ENCODE measurements at regions not wholly inside any gene's neighbourhood (a gene's known extent, or its start where the extent isn't known, plus 50 kb on each side); places are given as distances from the start of the nearest gene placed in this dataset.

- Histone ChIP-seq H3K36me3 (no peaks in the 10 kb centered on the region), H3K27me3 (no peaks in the 10 kb centered on the region), H3K4me3 (no peak overlapping the region), H3K9me3 (no peaks in the 10 kb centered on the region), H3K4me1 (peaks cover 14% of the 10 kb centered on the region), H3K27ac (no peak overlapping the region)
- TF ChIP-seq POLR2A (IDR thresholded peaks at IDR 0.05): no peak
- TF ChIP-seq POLR2AphosphoS5 (IDR thresholded peaks at IDR 0.05; ENCODE audit: insufficient read depth in 1 of 2, low read depth in 1 of 2): no peak
- no peak for TF ChIP-seq CTCF (IDR thresholded peaks at IDR 0.05)
- no peak for DNase-seq (ENCODE audit: extremely low spot score in 2 of 2)
- intact Hi-C loops (cut with DNase I): no loop called here
Observed at GRCh38 chr9:107626118-107626517, 136.5 kb upstream of the KLF4 start.

- no peak for DNase-seq (ENCODE audit: extremely low spot score in 2 of 2)
Observed at GRCh38 chr9:107625383-107625984, 135.9 kb upstream of the KLF4 start.

GRCh38 chr9:107624234-107624948 lies 134.8 kb upstream of the KLF4 start:
- Histone ChIP-seq H3K4me1 (peaks cover 29% of the 10 kb centered on the region), H3K27me3 (no peaks in the 10 kb centered on the region), H3K27ac (peak overlapping the region; percentile 66), H3K9me3 (no peaks in the 10 kb centered on the region), H3K36me3 (no peaks in the 10 kb centered on the region), H3K4me3 (no peak overlapping the region)
- no peak for TF ChIP-seq POLR2A (IDR thresholded peaks at IDR 0.05)
- TF ChIP-seq POLR2AphosphoS5 (IDR thresholded peaks at IDR 0.05; ENCODE audit: insufficient read depth in 1 of 2, low read depth in 1 of 2): peak in 1 of 2 donors; percentile 63
- no peak for DNase-seq (ENCODE audit: extremely low spot score in 2 of 2)
- intact Hi-C loops (cut with DNase I): no loop called here

More at GRCh38 chr9:107625383-107625984, 135.9 kb upstream of the KLF4 start:
- Histone ChIP-seq H3K27me3 (no peaks in the 10 kb centered on the region), H3K4me3 (no peak overlapping the region), H3K4me1 (peaks cover 20% of the 10 kb centered on the region), H3K36me3 (no peaks in the 10 kb centered on the region), H3K27ac (peak overlapping the region; percentile 66), H3K9me3 (no peaks in the 10 kb centered on the region)
- TF ChIP-seq POLR2AphosphoS5 (IDR thresholded peaks at IDR 0.05; ENCODE audit: insufficient read depth in 1 of 2, low read depth in 1 of 2) (no peak), CTCF (IDR thresholded peaks at IDR 0.05) (no peak), POLR2A (IDR thresholded peaks at IDR 0.05) (no peak)
- intact Hi-C loops (cut with DNase I): no loop called here

GRCh38 chr9:107621436-107621835 lies 131.9 kb upstream of the KLF4 start:
- Histone ChIP-seq H3K36me3 (no peaks in the 10 kb centered on the region), H3K27ac (no peak overlapping the region), H3K4me1 (peaks cover 29% of the 10 kb centered on the region), H3K9me3 (no peaks in the 10 kb centered on the region), H3K4me3 (no peak overlapping the region), H3K27me3 (no peaks in the 10 kb centered on the region)
- intact Hi-C loops (cut with DNase I): no loop called here
- no peak for DNase-seq (ENCODE audit: extremely low spot score in 2 of 2)
- no peak for TF ChIP-seq POLR2A (IDR thresholded peaks at IDR 0.05)
- no peak for TF ChIP-seq POLR2AphosphoS5 (IDR thresholded peaks at IDR 0.05; ENCODE audit: insufficient read depth in 1 of 2, low read depth in 1 of 2)

GRCh38 chr9:107620801-107621200 lies 131.2 kb upstream of the KLF4 start:
- no peak for TF ChIP-seq POLR2A (IDR thresholded peaks at IDR 0.05)
- TF ChIP-seq CTCF (IDR thresholded peaks at IDR 0.05): no peak
- peak; percentile 58 to 65 for TF ChIP-seq POLR2AphosphoS5 (IDR thresholded peaks at IDR 0.05; ENCODE audit: insufficient read depth in 1 of 2, low read depth in 1 of 2)
- no peaks in the 10 kb centered on the region for H3K36me3 ChIP-seq
- no peak for DNase-seq (ENCODE audit: extremely low spot score in 2 of 2)
- H3K4me1 ChIP-seq: peaks cover 29% of the 10 kb centered on the region
- no peaks in the 10 kb centered on the region for H3K9me3 ChIP-seq
- intact Hi-C loops (cut with DNase I): no loop called here
- H3K4me3 ChIP-seq: no peak overlapping the region
- H3K27ac ChIP-seq: peak overlapping the region; percentile 27
- H3K27me3 ChIP-seq: no peaks in the 10 kb centered on the region

- H3K27me3 ChIP-seq: no peaks in the 10 kb centered on the region
- intact Hi-C loops (cut with DNase I): no loop called here
Observed at GRCh38 chr9:107620236-107620635, 130.7 kb upstream of the KLF4 start.

More at GRCh38 chr9:107620236-107620635, 130.7 kb upstream of the KLF4 start:
- Histone ChIP-seq H3K36me3 (no peaks in the 10 kb centered on the region), H3K4me3 (no peak overlapping the region), H3K9me3 (no peaks in the 10 kb centered on the region), H3K4me1 (peaks cover 29% of the 10 kb centered on the region), H3K27ac (peak overlapping the region; percentile 27)
- TF ChIP-seq CTCF (IDR thresholded peaks at IDR 0.05) (no peak), POLR2AphosphoS5 (IDR thresholded peaks at IDR 0.05; ENCODE audit: insufficient read depth in 1 of 2, low read depth in 1 of 2) (no peak), POLR2A (IDR thresholded peaks at IDR 0.05) (no peak)
- no peak for DNase-seq (ENCODE audit: extremely low spot score in 2 of 2)

Measured in vagina (tissue), 2 donors.